ENCODE measurements at regions not wholly inside any gene's neighbourhood (a gene's known extent, or its start where the extent isn't known, plus 50 kb on each side); places are given as distances from the start of the nearest gene placed in this dataset.

- DNase-seq (ENCODE audit: low spot score), result no peak
Observed at GRCh38 chr2:120991441-120991840, 255.8 kb downstream of the GLI2 start.

- no peak for DNase-seq (ENCODE audit: low spot score)
Observed at GRCh38 chr2:120992791-120993555, 257.3 kb downstream of the GLI2 start.

- DNase-seq (ENCODE audit: low spot score), result no peak
Observed at GRCh38 chr2:120993661-120994060, 258.0 kb downstream of the GLI2 start.

- DNase-seq (ENCODE audit: low spot score), result no peak
Observed at GRCh38 chr2:120994301-120994995, 258.8 kb downstream of the GLI2 start.

- no peak for DNase-seq (ENCODE audit: low spot score)
Observed at GRCh38 chr2:120995152-120995551, 259.5 kb downstream of the GLI2 start.

- DNase-seq (ENCODE audit: low spot score), result no peak
Observed at GRCh38 chr2:120995656-120996190, 260.1 kb downstream of the GLI2 start.

GRCh38 chr2:120999377-121000097, 263.9 kb downstream of the GLI2 start:
- DNase-seq (ENCODE audit: low spot score), result no peak

- DNase-seq (ENCODE audit: low spot score), result no peak
Observed at GRCh38 chr2:121000804-121001203, 265.1 kb downstream of the GLI2 start.

GRCh38 chr2:121001641-121002040, 266.0 kb downstream of the GLI2 start:
- no peak for DNase-seq (ENCODE audit: low spot score)

- DNase-seq (ENCODE audit: low spot score), result no peak
Observed at GRCh38 chr2:121002597-121002996, 266.9 kb downstream of the GLI2 start.

GRCh38 chr2:121003391-121003790, 267.7 kb downstream of the GLI2 start:
- no peak for DNase-seq (ENCODE audit: low spot score)

- no peak for DNase-seq (ENCODE audit: low spot score)
Observed at GRCh38 chr2:121004359-121004758, 268.7 kb downstream of the GLI2 start.

GRCh38 chr2:121004950-121005349, 269.3 kb downstream of the GLI2 start:
- peak; percentile 32 for DNase-seq (ENCODE audit: low spot score)

GRCh38 chr2:121005453-121005852, 269.8 kb downstream of the GLI2 start:
- DNase-seq (ENCODE audit: low spot score), result no peak

- no peak for DNase-seq (ENCODE audit: low spot score)
Observed at GRCh38 chr2:121006743-121007489, 271.2 kb downstream of the GLI2 start.

GRCh38 chr2:121007490-121007853, 271.8 kb downstream of the GLI2 start:
- no peak for DNase-seq (ENCODE audit: low spot score)

GRCh38 chr2:121008975-121009374, 273.3 kb downstream of the GLI2 start:
- DNase-seq (ENCODE audit: low spot score), result no peak

GRCh38 chr2:121010998-121011397, 274.0 kb downstream of the TFCP2L1 start:
- DNase-seq (ENCODE audit: low spot score), result no peak

- no peak for DNase-seq (ENCODE audit: low spot score)
Observed at GRCh38 chr2:121014876-121015275, 270.1 kb downstream of the TFCP2L1 start.

- DNase-seq (ENCODE audit: low spot score), result no peak
Observed at GRCh38 chr2:121015971-121016485, 269.0 kb downstream of the TFCP2L1 start.

GRCh38 chr2:121017396-121017795, 267.6 kb downstream of the TFCP2L1 start:
- DNase-seq (ENCODE audit: low spot score), result no peak

Measured in umbilical cord (tissue), 1 donor.